WERI-Rb-1 (cell line): ENCODE measurements at regions not wholly inside any gene's neighbourhood (a gene's known extent, or its start where the extent isn't known, plus 50 kb on each side); places are given as distances from the start of the nearest gene placed in this dataset.

Experiments used
- DNase-seq: peaks from one replicate; pipeline ENCODE4 v3.0.0-alpha.2; 2020
- H3K27ac ChIP-seq: fragments of 250-450 bp; sonication (Bioruptor Pico); 2 replicates; pipeline ENCODE4 v1.5.1; 2020; ENCODE audit warnings: mild to moderate bottlenecking, moderate library complexity
- H3K27me3 ChIP-seq: fragments of 250-450 bp; sonication (Bioruptor Pico); 2 replicates; pipeline ENCODE4 v1.5.1; 2021; ENCODE audit warnings: mild to moderate bottlenecking, low read depth, moderate library complexity; ENCODE audit not compliant: insufficient read depth, severe bottlenecking
- H3K36me3 ChIP-seq: fragments of 250-450 bp; sonication (Bioruptor Pico); 2 replicates; pipeline ENCODE4 v1.5.1; 2020; ENCODE audit warnings: mild to moderate bottlenecking, moderate library complexity
- H3K4me3 ChIP-seq: 2 replicates; pipeline ENCODE4 v1.5.1; 2011; ENCODE audit warnings: low read depth, mild to moderate bottlenecking, control low read depth, low read length
- H3K9me3 ChIP-seq: fragments of 250-450 bp; sonication (Bioruptor Pico); 2 replicates; pipeline ENCODE4 v1.5.1; 2021; ENCODE audit warnings: mild to moderate bottlenecking, moderate library complexity; ENCODE audit not compliant: severe bottlenecking
- TF ChIP-seq, protein P1 (sequence below): IDR thresholded peaks from 2 replicates; pipeline ENCODE4 v1.5.1; 2011; ENCODE audit warnings: low read depth, mild to moderate bottlenecking, control low read depth, inconsistent platforms, low read length

- no peak for DNase-seq
- Histone ChIP-seq H3K27ac (no peak overlapping the region), H3K27me3 (no peaks in the 10 kb centered on the region), H3K9me3 (no peaks in the 10 kb centered on the region), H3K4me3 (no peak overlapping the region), H3K36me3 (no peaks in the 10 kb centered on the region)
- TF ChIP-seq, protein P1, sequence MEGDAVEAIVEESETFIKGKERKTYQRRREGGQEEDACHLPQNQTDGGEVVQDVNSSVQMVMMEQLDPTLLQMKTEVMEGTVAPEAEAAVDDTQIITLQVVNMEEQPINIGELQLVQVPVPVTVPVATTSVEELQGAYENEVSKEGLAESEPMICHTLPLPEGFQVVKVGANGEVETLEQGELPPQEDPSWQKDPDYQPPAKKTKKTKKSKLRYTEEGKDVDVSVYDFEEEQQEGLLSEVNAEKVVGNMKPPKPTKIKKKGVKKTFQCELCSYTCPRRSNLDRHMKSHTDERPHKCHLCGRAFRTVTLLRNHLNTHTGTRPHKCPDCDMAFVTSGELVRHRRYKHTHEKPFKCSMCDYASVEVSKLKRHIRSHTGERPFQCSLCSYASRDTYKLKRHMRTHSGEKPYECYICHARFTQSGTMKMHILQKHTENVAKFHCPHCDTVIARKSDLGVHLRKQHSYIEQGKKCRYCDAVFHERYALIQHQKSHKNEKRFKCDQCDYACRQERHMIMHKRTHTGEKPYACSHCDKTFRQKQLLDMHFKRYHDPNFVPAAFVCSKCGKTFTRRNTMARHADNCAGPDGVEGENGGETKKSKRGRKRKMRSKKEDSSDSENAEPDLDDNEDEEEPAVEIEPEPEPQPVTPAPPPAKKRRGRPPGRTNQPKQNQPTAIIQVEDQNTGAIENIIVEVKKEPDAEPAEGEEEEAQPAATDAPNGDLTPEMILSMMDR: no peak
Measured at GRCh38 chr14:61644175-61644574, 51.1 kb upstream of the HIF1A start.

DNA sequence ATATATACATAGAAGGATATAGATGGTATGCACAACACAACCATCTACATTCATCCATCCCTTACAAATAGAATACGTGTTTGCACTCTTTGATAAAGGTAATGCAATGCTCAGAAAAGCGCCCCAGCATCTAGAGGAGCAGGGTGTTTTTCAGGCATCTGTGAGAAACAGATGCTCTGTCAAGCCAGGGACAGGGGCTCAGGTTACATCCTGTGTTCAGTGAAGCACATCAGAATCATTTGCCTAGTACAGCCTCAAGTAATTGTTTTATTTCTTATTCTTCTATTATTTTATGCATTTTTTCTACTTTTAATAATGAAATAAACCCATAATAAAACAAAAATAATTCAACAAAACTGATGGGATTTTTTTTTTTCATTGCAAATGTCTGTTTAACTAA is 50.5 kb upstream of the HIF1A start:
- Histone ChIP-seq H3K4me3 (no peak overlapping the region), H3K27ac (no peak overlapping the region), H3K9me3 (no peaks in the 10 kb centered on the region), H3K27me3 (no peaks in the 10 kb centered on the region), H3K36me3 (no peaks in the 10 kb centered on the region)
- TF ChIP-seq, protein P1: no peak
- peak; percentile 52 for DNase-seq

- no peak overlapping the region for H3K4me3 ChIP-seq
- H3K9me3 ChIP-seq: no peaks in the 10 kb centered on the region
- TF ChIP-seq, protein P1: no peak
- H3K27me3 ChIP-seq: no peaks in the 10 kb centered on the region
- no peak overlapping the region for H3K27ac ChIP-seq
- no peaks in the 10 kb centered on the region for H3K36me3 ChIP-seq
- no peak for DNase-seq
Measured at GRCh38 chr14:61645247-61645646, 50.1 kb upstream of the HIF1A start.
